ENCODE measurements at regions not wholly inside any gene's neighbourhood (a gene's known extent, or its start where the extent isn't known, plus 50 kb on each side); places are given as distances from the start of the nearest gene placed in this dataset.
"Not testable (repeated sequence)": the region's sequence is repeated elsewhere in the genome, so short reads cannot be mapped to it uniquely, and the experiment has no call there.

DNA sequence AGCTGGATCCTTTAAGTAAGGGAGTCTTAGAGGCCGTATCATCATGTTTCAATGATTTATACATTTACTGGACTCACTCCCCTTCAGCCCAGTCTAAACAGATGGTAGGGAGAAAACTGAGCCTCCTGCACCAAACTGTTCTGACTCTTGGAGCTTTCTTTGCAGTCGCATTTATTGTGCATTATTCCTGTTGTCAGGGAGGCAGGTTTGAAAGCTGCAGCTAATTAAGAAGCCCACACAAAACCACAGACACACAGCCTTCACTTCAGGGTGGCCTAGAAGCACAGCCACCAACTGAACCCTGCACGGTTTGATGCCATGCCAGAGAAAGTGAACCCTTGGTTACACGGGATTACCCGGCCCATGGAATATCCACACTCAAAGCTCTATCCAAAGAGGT lies 911.0 kb downstream of the UQCRFS1 start:
- DNase-seq (ENCODE audit: low read depth), result no peak
- Histone ChIP-seq H3K27me3 (replicated peaks; ENCODE audit: control insufficient read depth, insufficient read depth, low read length) (peaks cover 10% of the 10 kb centered on the region), H3K4me3 (ENCODE audit: low read length) (no peak overlapping the region), H3K4me1 (ENCODE audit: control insufficient read depth, insufficient read depth, low read length) (no peaks in the 10 kb centered on the region), H3K9me3 (ENCODE audit: control insufficient read depth, low read length) (no peaks in the 10 kb centered on the region), H3K36me3 (ENCODE audit: control insufficient read depth, insufficient read depth, low read length, severe bottlenecking) (no peaks in the 10 kb centered on the region), H3K9ac (ENCODE audit: low read length) (no peak overlapping the region)

DNA sequence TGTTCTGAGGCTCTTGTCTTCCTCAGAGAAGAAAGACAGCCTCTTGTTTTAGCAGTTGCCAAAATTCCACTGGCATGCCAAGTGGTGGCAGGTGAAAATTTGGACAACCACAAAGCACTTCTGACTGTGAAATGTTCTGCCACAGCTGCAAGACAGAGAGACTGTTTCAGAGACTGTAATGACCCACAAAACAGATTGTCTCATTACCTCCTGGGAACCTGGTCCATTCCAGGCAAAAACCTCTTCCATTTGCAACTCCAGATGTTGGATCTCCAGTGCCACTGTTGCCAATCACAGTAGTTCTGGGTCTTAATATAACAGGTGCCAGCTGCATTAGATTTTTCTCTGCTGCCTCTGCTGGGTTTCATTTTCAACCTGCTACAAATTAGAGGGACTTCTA lies 911.5 kb downstream of the UQCRFS1 start:
- H3K27me3 ChIP-seq (replicated peaks; ENCODE audit: control insufficient read depth, insufficient read depth, low read length), result peaks cover 10% of the 10 kb centered on the region
- no peaks in the 10 kb centered on the region for H3K4me1 ChIP-seq (ENCODE audit: control insufficient read depth, insufficient read depth, low read length)
- no peak overlapping the region for H3K9ac ChIP-seq (ENCODE audit: low read length)
- DNase-seq (ENCODE audit: low read depth), result no peak
- H3K4me3 ChIP-seq (ENCODE audit: low read length), result no peak overlapping the region
- no peaks in the 10 kb centered on the region for H3K9me3 ChIP-seq (ENCODE audit: control insufficient read depth, low read length)
- H3K36me3 ChIP-seq (ENCODE audit: control insufficient read depth, insufficient read depth, low read length, severe bottlenecking), result no peaks in the 10 kb centered on the region

DNA sequence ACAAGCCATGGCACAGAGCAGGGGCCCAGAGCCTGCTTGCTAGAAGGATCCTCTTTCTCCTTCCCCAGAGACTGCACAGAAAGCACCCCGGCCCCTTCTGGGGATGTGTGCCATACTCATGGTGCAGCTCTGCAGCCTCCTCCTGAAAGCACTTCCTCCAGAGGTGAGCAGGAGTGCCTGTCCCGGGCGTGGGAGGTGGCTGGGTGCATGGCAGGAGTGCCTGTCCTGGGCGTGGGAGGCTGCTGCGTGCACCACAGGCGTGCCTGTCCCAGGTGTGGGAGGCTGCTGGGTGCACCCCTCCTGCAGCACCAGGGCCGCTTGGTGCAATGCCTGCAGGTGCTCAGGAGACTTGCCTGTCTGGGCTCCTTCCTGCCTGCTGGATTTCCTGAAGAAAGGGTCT lies 913.3 kb downstream of the UQCRFS1 start:
- Histone ChIP-seq H3K27me3 (replicated peaks; ENCODE audit: control insufficient read depth, insufficient read depth, low read length) (peaks cover 10% of the 10 kb centered on the region), H3K4me3 (ENCODE audit: low read length) (no peak overlapping the region), H3K36me3 (ENCODE audit: control insufficient read depth, insufficient read depth, low read length, severe bottlenecking) (no peaks in the 10 kb centered on the region), H3K9ac (ENCODE audit: low read length) (no peak overlapping the region), H3K4me1 (ENCODE audit: control insufficient read depth, insufficient read depth, low read length) (peaks cover 4% of the 10 kb centered on the region), H3K9me3 (ENCODE audit: control insufficient read depth, low read length) (no peaks in the 10 kb centered on the region)
- no peak for DNase-seq (ENCODE audit: low read depth)

DNA sequence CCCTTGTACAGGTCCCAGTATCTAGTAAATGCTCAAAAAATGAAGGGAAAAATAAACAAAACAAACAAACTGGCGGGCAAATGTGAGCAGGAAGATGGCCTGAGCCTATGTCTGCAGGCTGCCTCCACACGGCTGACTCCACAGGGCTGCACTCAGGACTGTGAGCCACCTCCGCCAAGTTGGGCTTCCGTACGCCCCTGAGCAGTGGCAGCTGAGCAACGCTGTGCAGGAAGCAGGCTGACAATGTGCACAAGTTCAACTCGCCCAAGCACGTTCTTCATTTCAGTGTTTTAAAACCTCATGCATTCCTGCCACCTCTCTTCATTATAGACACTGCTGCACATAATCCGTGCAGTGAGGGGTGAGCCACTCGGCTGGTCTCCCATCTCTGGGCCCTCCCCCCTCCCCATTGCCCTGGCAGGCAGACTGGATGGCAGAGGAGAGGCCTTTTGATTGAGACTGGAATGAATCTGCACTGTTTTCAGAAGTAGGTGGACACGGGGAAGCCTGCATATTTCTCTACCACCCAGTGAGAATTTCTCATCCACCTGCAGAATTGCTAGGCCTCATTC lies 915.3 kb downstream of the UQCRFS1 start:
- Histone ChIP-seq H3K9ac (ENCODE audit: low read length) (no peak overlapping the region), H3K27me3 (replicated peaks; ENCODE audit: control insufficient read depth, insufficient read depth, low read length) (peaks cover 10% of the 10 kb centered on the region), H3K9me3 (ENCODE audit: control insufficient read depth, low read length) (no peaks in the 10 kb centered on the region), H3K36me3 (ENCODE audit: control insufficient read depth, insufficient read depth, low read length, severe bottlenecking) (no peaks in the 10 kb centered on the region), H3K4me1 (ENCODE audit: control insufficient read depth, insufficient read depth, low read length) (peaks cover 10% of the 10 kb centered on the region), H3K4me3 (ENCODE audit: low read length) (no peak overlapping the region)
- no peak for DNase-seq (ENCODE audit: low read depth)

DNA sequence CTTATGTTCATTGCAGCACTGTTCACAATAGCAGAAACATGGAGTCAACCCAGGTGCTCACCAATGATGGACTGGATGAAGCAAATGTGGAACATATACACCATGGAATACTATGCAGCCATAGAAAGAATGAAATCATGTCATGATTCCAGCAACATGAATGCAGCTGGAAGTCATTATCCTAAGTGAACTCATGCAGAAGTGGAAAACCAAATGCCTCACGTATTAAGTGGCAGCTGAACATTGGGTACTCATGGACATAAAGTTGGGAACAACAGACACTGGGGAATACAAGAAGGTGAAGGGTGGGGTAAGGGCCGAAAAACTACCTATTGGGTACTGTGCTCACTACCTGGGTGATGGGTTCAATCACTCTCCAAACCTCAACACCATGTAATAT lies 915.9 kb downstream of the UQCRFS1 start:
- no peak for DNase-seq (ENCODE audit: low read depth)

DNA sequence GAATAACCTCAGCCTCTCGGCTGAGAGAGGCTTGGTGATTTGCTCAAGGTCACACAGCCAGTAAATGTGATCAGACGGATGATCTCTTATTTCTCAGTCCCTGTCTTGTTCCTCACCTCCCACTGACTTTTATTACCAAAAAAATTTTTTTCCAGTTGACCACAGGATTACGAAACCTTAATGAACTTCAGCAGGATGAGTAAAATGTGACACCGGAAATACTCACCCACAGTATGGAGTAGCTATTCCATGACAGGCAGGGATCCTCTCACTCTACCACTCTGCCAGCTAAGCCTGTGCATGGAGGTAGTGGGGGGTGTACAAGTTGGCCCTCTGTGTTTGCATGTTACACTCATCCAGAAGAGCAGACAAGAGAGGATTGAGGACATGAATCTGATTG lies 916.4 kb downstream of the UQCRFS1 start:
- Histone ChIP-seq H3K9me3 (ENCODE audit: control insufficient read depth, low read length) (no peaks in the 10 kb centered on the region), H3K4me1 (ENCODE audit: control insufficient read depth, insufficient read depth, low read length) (peaks cover 10% of the 10 kb centered on the region), H3K36me3 (ENCODE audit: control insufficient read depth, insufficient read depth, low read length, severe bottlenecking) (no peaks in the 10 kb centered on the region), H3K4me3 (ENCODE audit: low read length) (no peak overlapping the region), H3K27me3 (replicated peaks; ENCODE audit: control insufficient read depth, insufficient read depth, low read length) (peaks cover 10% of the 10 kb centered on the region), H3K9ac (ENCODE audit: low read length) (no peak overlapping the region)
- no peak for DNase-seq (ENCODE audit: low read depth)

More for the DNA sequence above, 915.9 kb downstream of the UQCRFS1 start:
- no peaks in the 10 kb centered on the region for H3K36me3 ChIP-seq (ENCODE audit: control insufficient read depth, insufficient read depth, low read length, severe bottlenecking)
- H3K4me1 ChIP-seq (ENCODE audit: control insufficient read depth, insufficient read depth, low read length), result peaks cover 10% of the 10 kb centered on the region
- H3K9me3 ChIP-seq (ENCODE audit: control insufficient read depth, low read length), result no peaks in the 10 kb centered on the region
- peaks cover 10% of the 10 kb centered on the region for H3K27me3 ChIP-seq (replicated peaks; ENCODE audit: control insufficient read depth, insufficient read depth, low read length)
- H3K9ac ChIP-seq (ENCODE audit: low read length), result no peak overlapping the region
- H3K4me3 ChIP-seq (ENCODE audit: low read length), result no peak overlapping the region

DNA sequence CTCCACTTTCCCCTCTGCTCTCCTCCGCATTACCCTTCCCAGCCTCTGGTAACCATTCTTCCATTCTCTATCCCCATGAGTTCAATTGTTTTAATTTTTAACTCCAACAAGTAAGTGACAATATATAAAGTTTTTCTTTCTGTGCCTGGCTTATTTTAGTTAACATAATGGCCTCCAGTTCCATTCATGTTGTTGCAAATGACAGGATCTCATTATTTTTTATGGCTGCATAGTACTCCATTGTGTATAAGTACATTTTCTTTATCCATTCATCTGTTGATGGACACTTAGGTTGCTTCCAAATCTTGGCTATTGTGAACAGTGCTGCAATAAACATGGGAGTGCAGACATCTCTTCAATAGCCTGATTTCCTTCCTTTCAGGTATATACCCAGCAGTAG lies 918.0 kb downstream of the UQCRFS1 start:
- not testable (repeated sequence) for H3K9ac ChIP-seq (ENCODE audit: low read length); DNase-seq (ENCODE audit: low read depth); H3K4me3 ChIP-seq (ENCODE audit: low read length); H3K36me3 ChIP-seq (ENCODE audit: control insufficient read depth, insufficient read depth, low read length, severe bottlenecking); H3K9me3 ChIP-seq (ENCODE audit: control insufficient read depth, low read length)
- H3K27me3 ChIP-seq (replicated peaks; ENCODE audit: control insufficient read depth, insufficient read depth, low read length), result peaks cover 10% of the 10 kb centered on the region
- H3K4me1 ChIP-seq (ENCODE audit: control insufficient read depth, insufficient read depth, low read length), result peaks cover 11% of the 10 kb centered on the region

DNA sequence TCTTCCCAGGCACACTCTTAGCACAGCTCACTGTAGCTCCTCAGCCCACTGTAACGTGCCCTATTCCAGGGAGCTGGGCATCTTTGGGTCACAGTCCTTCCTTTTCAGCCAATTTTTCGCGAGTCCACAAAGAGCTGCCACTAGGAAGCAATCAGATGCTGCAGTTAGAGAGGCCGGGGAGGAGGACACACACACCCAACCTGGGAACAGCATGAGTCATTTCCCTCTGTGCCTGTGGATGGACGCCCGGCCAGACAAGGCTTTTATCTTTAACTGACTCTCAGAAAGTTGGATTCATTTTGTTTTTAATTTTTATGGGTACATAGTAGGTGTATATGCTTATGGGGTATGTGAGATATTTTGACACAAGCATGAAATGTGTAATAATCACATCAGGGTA lies 918.6 kb downstream of the UQCRFS1 start:
- Histone ChIP-seq H3K9me3 (ENCODE audit: control insufficient read depth, low read length) (no peaks in the 10 kb centered on the region), H3K27me3 (replicated peaks; ENCODE audit: control insufficient read depth, insufficient read depth, low read length) (peaks cover 7% of the 10 kb centered on the region), H3K4me1 (ENCODE audit: control insufficient read depth, insufficient read depth, low read length) (peaks cover 17% of the 10 kb centered on the region), H3K36me3 (ENCODE audit: control insufficient read depth, insufficient read depth, low read length, severe bottlenecking) (no peaks in the 10 kb centered on the region), H3K4me3 (ENCODE audit: low read length) (no peak overlapping the region), H3K9ac (ENCODE audit: low read length) (no peak overlapping the region)
- no peak for DNase-seq (ENCODE audit: low read depth)

DNA sequence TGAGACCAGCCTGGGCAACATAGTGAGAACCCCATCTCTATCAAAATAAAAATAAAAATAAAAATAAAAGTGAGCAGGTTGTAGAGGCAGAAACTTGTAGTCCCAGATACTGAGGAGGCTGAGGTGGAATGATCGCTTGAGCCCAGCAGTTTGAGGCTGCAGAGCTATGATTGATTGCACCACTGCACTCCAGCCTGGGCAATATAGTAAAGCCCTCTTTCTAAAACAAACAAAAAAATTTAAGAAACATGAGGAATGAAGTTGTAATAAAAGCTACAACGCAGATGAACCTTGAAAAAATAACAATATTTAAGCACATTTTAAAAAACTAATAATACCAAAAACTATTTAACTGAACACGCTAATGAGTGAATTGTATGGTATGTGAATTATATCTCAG lies 919.3 kb downstream of the UQCRFS1 start:
- Histone ChIP-seq H3K4me1 (ENCODE audit: control insufficient read depth, insufficient read depth, low read length) (peaks cover 17% of the 10 kb centered on the region), H3K9me3 (ENCODE audit: control insufficient read depth, low read length) (no peaks in the 10 kb centered on the region), H3K27me3 (replicated peaks; ENCODE audit: control insufficient read depth, insufficient read depth, low read length) (no peaks in the 10 kb centered on the region), H3K9ac (ENCODE audit: low read length) (no peak overlapping the region), H3K36me3 (ENCODE audit: control insufficient read depth, insufficient read depth, low read length, severe bottlenecking) (no peaks in the 10 kb centered on the region), H3K4me3 (ENCODE audit: low read length) (no peak overlapping the region)
- no peak for DNase-seq (ENCODE audit: low read depth)

DNA sequence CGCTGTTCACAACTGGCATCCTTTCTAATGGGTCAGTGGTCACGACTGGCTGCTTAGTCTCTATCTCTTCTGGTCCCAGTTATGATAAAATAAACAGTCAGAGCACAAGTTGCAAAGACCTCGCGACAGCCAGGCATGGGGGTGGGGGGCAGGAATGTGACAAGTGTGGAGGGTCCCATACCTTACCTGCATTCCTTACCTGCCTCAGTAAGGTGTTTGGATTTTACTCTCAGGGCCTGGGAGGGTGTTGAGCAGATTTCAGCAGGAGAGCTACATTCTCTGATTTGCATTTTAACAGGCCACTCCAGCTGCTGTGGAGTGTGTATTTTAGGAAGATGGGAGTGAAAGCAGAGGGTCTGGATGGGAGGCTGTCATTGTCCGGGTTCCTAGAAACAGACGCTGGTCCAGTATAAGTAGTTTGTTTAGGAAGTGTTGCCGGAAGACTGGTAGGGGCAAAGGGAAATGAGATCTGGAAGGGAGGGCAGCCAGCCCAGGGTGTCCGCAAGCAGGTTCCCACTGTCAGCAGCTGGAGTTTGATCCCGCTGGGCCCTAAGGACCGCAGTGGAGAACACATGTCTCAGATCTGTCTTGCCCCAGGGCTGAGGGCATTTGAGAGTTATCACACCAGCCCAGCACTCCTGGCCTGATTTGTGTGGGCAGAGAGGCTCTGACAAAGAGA lies 920.0 kb downstream of the UQCRFS1 start:
- Histone ChIP-seq H3K4me3 (ENCODE audit: low read length) (no peak overlapping the region), H3K27me3 (replicated peaks; ENCODE audit: control insufficient read depth, insufficient read depth, low read length) (no peaks in the 10 kb centered on the region), H3K9me3 (ENCODE audit: control insufficient read depth, low read length) (no peaks in the 10 kb centered on the region), H3K4me1 (ENCODE audit: control insufficient read depth, insufficient read depth, low read length) (peaks cover 17% of the 10 kb centered on the region), H3K36me3 (ENCODE audit: control insufficient read depth, insufficient read depth, low read length, severe bottlenecking) (no peaks in the 10 kb centered on the region), H3K9ac (ENCODE audit: low read length) (no peak overlapping the region)
- DNase-seq (ENCODE audit: low read depth), result no peak

DNA sequence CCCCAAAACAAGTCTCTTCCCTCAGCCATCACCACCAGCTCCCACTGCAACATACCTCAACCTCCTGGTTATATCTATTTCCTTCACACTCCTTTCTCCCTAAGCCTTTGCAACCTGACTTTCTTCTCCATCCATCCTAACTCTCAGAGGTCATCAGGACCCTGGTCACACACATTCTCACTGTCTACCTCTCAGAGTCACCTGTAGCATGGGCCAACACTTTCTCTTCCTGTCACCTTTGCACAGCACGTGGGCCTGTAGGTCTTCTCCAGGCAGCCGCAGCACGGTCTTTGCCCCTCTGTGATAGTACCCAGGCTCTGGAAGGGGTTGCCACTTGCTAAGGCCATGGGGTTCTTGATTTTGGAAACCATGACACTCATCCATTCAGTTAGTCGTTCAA lies 921.1 kb downstream of the UQCRFS1 start:
- Histone ChIP-seq H3K9me3 (ENCODE audit: control insufficient read depth, low read length) (no peaks in the 10 kb centered on the region), H3K4me1 (ENCODE audit: control insufficient read depth, insufficient read depth, low read length) (peaks cover 17% of the 10 kb centered on the region), H3K36me3 (ENCODE audit: control insufficient read depth, insufficient read depth, low read length, severe bottlenecking) (no peaks in the 10 kb centered on the region), H3K27me3 (replicated peaks; ENCODE audit: control insufficient read depth, insufficient read depth, low read length) (no peaks in the 10 kb centered on the region), H3K4me3 (ENCODE audit: low read length) (no peak overlapping the region), H3K9ac (ENCODE audit: low read length) (no peak overlapping the region)
- DNase-seq (ENCODE audit: low read depth), result no peak

Data from adipocyte (in vitro differentiated cells).